VCaP (cell line): ENCODE measurements at regions not wholly inside any gene's neighbourhood (a gene's known extent, or its start where the extent isn't known, plus 50 kb on each side); places are given as distances from the start of the nearest gene placed in this dataset.

ENCODE experiments used
- H3K27ac ChIP-seq: fragments of 450-650 bp; 2 replicates; pipeline ENCODE4 v1.5.1; 2017
- TF ChIP-seq, protein P1 (sequence below): fragments of 450-650 bp; conservative IDR thresholded peaks from 2 replicates; pipeline ENCODE4 v1.5.1; 2017; ENCODE audit warnings: mild to moderate bottlenecking, moderate library complexity

- TF ChIP-seq, protein P1, sequence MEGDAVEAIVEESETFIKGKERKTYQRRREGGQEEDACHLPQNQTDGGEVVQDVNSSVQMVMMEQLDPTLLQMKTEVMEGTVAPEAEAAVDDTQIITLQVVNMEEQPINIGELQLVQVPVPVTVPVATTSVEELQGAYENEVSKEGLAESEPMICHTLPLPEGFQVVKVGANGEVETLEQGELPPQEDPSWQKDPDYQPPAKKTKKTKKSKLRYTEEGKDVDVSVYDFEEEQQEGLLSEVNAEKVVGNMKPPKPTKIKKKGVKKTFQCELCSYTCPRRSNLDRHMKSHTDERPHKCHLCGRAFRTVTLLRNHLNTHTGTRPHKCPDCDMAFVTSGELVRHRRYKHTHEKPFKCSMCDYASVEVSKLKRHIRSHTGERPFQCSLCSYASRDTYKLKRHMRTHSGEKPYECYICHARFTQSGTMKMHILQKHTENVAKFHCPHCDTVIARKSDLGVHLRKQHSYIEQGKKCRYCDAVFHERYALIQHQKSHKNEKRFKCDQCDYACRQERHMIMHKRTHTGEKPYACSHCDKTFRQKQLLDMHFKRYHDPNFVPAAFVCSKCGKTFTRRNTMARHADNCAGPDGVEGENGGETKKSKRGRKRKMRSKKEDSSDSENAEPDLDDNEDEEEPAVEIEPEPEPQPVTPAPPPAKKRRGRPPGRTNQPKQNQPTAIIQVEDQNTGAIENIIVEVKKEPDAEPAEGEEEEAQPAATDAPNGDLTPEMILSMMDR = no peak
- H3K27ac ChIP-seq = no peak overlapping the region
Measured at GRCh38 chr13:32902029-32902780, 114.0 kb upstream of the KL start.

- H3K27ac ChIP-seq = no peak overlapping the region
- TF ChIP-seq, protein P1 = no peak
Measured at GRCh38 chr13:32902874-32903273, 113.3 kb upstream of the KL start.

DNA sequence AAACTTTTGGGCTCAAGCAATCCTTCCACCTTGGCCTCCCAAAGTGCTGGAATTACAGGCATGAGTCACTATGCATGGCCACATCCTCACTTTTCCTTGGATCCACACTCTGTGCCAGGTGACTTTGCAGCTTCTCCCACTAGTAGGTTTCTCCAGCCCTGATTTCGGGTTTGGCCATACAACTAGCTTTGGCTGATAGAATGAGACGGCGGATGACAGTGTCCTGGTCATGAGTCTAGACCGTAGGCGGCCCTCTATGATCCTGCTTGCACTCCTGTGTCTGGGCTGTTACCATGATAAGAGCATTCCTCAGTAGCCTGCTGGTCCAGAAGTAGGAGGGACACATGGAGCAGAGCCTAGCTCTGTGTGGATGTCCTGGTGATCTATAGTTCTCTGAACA, 112.5 kb upstream of the KL start:
- TF ChIP-seq, protein P1 = no peak
- no peak overlapping the region for H3K27ac ChIP-seq

- TF ChIP-seq, protein P1 = no peak
- H3K27ac ChIP-seq = no peak overlapping the region
Measured at GRCh38 chr13:32904266-32904665, 112.0 kb upstream of the KL start.

DNA sequence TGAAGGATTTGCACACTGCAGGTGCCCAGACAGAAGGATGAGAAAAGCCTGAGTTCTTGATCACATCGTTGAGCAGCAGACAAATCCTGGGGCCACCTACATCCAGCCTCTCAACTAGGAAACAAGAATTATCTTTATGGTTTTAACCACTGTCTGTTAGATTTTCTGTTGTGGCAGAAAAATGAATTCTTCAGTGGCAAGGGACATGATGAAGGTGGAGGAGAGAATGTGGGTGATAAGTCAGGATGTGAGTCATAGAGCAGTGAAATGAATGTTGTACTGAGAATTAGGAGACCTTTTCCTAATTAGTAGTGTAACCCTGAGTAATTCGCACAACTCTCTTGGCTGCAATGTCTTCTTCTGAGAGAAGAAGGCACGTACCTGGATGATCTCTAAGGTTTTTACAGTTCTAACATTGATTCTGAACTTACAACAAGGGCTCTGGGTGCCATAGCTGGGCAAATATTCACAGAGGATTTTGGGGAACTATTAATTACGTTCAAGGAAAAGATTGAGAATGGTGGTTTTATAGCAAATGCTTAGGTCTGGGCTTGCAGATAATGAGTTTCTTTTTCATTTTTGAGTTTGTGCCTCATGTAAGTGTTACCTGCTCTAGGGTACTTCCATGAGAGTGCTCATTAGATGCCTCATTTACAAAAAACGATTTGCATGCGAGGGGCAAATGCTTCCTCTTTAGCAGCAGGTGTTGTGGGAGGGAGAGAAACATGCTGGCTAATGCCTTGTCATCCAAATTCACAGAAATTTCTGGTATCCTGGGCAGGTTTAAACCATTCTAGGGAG, 111.0 kb upstream of the KL start:
- H3K27ac ChIP-seq = no peak overlapping the region
- TF ChIP-seq, protein P1 = no peak

DNA sequence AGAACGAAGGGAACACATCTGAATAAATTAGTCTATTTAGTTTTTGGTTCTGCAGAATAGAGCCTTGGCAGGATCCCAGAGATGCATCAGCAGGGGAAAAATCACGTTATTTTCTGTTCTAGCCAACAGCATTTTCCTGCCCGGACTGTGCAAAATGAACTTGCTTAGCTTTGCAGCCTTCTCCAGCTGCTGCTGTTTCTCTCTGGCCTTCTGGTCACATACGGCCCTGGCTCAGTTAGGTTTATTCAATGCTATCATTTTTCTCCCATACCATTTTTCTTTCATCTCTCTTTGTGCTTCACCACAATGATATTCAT, 110.4 kb upstream of the KL start:
- H3K27ac ChIP-seq = no peak overlapping the region
- TF ChIP-seq, protein P1 = no peak

GRCh38 chr13:32907211-32907610, 109.0 kb upstream of the KL start:
- H3K27ac ChIP-seq = no peak overlapping the region
- TF ChIP-seq, protein P1 = no peak
